ENCODE measurements at regions not wholly inside any gene's neighbourhood (a gene's known extent, or its start where the extent isn't known, plus 50 kb on each side); places are given as distances from the start of the nearest gene placed in this dataset.

DNA sequence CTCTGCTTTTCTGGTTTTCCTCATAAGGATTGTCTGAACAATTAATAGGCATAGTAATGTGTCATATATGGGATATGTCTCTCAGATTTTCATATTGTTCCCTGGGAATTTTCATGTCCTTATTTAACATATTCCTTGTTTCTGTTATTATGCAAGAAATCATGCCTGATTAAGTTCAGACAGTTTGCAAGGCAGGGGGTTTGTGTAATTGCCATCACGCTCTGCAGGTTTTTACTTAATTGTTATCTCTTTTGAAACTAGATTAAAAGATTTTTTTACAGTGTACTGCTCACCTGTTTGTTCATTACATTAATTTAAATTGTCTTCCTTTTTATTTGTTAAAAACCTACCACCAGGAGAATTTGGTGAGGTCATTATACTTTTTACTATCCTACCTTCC, 1253.2 kb upstream of the PRR20A start:
- DNase-seq (ENCODE audit: extremely low spot score): no peak
- TF ChIP-seq, protein P1, sequence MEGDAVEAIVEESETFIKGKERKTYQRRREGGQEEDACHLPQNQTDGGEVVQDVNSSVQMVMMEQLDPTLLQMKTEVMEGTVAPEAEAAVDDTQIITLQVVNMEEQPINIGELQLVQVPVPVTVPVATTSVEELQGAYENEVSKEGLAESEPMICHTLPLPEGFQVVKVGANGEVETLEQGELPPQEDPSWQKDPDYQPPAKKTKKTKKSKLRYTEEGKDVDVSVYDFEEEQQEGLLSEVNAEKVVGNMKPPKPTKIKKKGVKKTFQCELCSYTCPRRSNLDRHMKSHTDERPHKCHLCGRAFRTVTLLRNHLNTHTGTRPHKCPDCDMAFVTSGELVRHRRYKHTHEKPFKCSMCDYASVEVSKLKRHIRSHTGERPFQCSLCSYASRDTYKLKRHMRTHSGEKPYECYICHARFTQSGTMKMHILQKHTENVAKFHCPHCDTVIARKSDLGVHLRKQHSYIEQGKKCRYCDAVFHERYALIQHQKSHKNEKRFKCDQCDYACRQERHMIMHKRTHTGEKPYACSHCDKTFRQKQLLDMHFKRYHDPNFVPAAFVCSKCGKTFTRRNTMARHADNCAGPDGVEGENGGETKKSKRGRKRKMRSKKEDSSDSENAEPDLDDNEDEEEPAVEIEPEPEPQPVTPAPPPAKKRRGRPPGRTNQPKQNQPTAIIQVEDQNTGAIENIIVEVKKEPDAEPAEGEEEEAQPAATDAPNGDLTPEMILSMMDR (IDR thresholded peaks at IDR 0.05; ENCODE audit: control extremely low read depth, extremely low read depth, low read depth, missing control alignments): no peak
- ChIA-PET CTCF (no interaction called here), POLR2A (no interaction called here)

DNA sequence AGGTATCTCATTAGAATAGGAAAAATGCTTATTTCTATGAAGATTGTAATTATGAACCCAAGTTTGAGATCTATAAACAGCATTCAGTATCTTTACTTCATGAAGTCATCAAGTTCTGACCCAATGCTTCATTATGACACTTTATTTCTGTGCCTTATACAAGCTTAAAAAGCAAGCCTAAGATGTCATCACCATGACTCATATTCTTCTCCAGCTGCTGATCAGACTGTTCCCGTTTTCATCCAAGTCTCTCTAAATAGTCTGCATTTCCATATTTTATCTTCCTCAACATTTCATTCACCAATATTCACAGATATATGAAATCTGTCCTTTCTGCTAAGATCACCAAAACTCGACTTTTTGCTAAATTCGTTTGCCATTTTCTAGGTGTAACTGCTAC, 1247.2 kb upstream of the PRR20A start:
- ChIA-PET CTCF (no interaction called here), POLR2A (no interaction called here)
- TF ChIP-seq, protein P1 (IDR thresholded peaks at IDR 0.05; ENCODE audit: control extremely low read depth, extremely low read depth, low read depth, missing control alignments): no peak
- DNase-seq (ENCODE audit: extremely low spot score): no peak

DNA sequence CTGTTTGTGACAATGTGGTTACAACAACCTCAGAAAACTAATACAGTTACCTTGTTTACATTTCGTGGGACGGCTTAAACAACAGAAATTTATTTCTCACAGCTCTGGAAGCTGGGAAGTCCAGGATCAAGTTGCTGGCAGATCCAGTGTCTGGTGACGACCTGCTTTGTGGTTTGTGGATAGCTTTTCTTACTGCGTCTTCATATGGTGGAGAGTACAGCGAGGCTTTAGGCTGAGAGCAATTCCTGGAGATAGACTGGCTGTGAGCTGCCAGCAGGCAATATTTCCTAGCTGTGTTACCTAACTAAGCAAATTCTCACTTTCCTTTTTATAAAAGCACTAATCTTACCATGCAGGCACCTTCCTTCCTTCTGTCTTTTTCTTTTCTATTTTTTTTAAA, 1203.5 kb upstream of the PRR20A start:
- DNase-seq (ENCODE audit: extremely low spot score): no peak
- TF ChIP-seq, protein P1 (IDR thresholded peaks at IDR 0.05; ENCODE audit: control extremely low read depth, extremely low read depth, low read depth, missing control alignments): no peak
- ChIA-PET POLR2A (no interaction called here), CTCF (no interaction called here)

DNA sequence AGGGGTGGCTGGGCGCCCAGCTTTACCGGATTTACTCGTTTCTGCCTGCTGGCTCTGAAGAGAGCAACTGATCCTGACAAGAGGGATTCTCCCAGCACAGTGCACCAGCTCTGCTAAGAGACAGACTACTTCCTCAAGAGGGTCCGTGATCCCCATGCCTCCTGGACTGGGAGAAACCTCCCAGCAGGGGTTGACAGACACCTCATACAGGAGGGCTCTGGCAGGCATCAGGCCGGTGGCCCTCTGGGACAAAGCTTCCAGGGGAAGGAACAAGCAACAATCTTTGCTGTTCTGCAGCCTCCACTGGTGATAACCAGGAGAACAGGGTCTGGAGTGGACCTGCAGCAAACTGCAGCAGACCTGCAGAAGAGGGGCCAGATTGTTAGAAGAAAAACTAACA, 1192.5 kb upstream of the PRR20A start:
- ChIA-PET POLR2A (no interaction called here), CTCF (no interaction called here)
- TF ChIP-seq, protein P1 (IDR thresholded peaks at IDR 0.05; ENCODE audit: control extremely low read depth, extremely low read depth, low read depth, missing control alignments): no peak
- no peak for DNase-seq (ENCODE audit: extremely low spot score)

DNA sequence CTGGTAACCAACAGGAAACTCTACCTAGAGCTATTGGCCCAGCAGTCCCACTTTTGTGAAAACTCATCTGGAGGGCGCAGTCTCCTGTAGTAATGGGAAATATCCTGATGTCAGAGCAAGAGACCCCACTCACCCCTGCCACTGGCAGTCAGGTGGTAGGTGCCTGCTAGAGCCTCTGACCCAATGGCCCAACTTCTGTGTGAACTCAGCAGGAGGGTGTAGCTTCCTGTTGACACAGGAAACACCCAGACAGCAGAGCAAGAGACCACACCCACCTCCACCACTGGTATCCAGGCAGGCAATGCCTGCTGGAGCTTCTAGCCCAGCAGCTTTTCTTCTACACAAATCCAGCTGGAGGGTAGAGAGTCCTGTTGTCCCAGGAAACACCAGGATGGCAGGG, 1176.8 kb upstream of the PRR20A start:
- no peak for DNase-seq (ENCODE audit: extremely low spot score)
- TF ChIP-seq, protein P1 (IDR thresholded peaks at IDR 0.05; ENCODE audit: control extremely low read depth, extremely low read depth, low read depth, missing control alignments): no peak
- CTCF ChIA-PET: interaction anchor here (1.2 kb wide), 1 partner anchor 12 kb away, joined by 4 read pairs; no protein-coding TSS in a partner anchor
- POLR2A ChIA-PET: no interaction called here

DNA sequence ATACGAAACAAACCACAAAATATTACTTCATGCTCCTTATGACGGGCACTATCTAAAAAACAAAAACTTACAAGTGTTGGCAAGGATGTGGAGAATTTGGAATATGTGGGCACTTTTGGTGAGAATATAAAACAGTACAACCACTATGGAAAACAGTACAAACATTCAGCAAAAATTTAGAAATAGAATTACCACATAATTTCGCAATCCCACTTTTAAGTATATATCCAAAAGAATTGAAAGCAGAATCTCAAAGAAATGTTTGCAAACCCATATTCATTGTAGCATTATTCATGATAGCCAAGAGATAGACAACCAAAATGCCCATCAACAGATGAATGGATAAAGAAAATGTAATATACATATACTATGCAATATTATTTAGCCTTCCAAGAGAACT, 1173.7 kb upstream of the PRR20A start:
- CTCF ChIA-PET: no interaction called here
- no peak for DNase-seq (ENCODE audit: extremely low spot score)
- TF ChIP-seq, protein P1 (IDR thresholded peaks at IDR 0.05; ENCODE audit: control extremely low read depth, extremely low read depth, low read depth, missing control alignments): no peak
- POLR2A ChIA-PET: no interaction called here

DNA sequence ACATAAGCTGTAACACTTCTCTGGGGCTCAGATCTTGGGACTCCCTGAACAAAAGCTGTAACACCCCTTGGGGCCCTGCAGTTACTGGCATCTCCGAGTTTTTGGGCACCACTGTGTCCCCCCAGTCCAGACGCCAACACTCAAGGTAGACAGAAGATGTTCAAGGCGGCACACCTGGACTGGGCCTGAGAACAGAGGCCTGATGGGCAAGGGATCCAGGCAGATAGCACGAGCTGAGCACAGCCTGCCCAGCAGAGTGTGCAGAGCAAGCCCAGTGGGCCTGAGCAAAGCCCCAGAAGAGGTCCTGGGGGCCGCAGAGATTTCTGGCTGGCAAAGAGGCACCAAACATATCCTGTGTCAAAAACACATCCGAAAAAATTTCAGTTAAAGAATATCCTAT, 1163.3 kb upstream of the PRR20A start:
- ChIA-PET CTCF (no interaction called here), POLR2A (no interaction called here)
- DNase-seq (ENCODE audit: extremely low spot score): no peak
- TF ChIP-seq, protein P1 (IDR thresholded peaks at IDR 0.05; ENCODE audit: control extremely low read depth, extremely low read depth, low read depth, missing control alignments): no peak
